HG03432 (cell line): ENCODE measurements at regions not wholly inside any gene's neighbourhood (a gene's known extent, or its start where the extent isn't known, plus 50 kb on each side); places are given as distances from the start of the nearest gene placed in this dataset.
"Not testable (repeated sequence)": the region's sequence is repeated elsewhere in the genome, so short reads cannot be mapped to it uniquely, and the experiment has no call there.

Source experiments
- ATAC-seq: cut with Tn5 transposase; IDR thresholded peaks from one replicate; pipeline ENCODE4 v1.9.1; 2021; ENCODE audit warnings: mild to moderate bottlenecking, moderate library complexity; ENCODE audit not compliant: unreplicated experiment

DNA sequence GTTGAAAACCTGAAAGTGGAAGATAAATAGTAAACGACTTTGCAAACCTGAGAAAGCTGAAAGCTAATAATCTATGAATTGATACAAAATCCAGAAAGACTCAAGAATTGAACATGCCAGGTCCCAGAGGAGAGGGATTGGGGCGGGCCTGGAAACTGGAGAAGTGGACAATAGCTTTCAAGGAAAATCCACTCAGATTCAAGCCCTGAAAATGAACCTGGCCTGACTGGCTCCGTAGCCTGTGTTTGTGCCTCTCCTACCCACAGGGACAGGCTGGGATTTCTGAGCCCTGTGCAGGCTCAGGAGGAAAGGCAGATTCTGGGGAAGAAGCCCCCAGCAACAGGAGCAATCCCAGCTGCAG lies 274.8 kb upstream of the HS6ST1 start:
- no peak for ATAC-seq

DNA sequence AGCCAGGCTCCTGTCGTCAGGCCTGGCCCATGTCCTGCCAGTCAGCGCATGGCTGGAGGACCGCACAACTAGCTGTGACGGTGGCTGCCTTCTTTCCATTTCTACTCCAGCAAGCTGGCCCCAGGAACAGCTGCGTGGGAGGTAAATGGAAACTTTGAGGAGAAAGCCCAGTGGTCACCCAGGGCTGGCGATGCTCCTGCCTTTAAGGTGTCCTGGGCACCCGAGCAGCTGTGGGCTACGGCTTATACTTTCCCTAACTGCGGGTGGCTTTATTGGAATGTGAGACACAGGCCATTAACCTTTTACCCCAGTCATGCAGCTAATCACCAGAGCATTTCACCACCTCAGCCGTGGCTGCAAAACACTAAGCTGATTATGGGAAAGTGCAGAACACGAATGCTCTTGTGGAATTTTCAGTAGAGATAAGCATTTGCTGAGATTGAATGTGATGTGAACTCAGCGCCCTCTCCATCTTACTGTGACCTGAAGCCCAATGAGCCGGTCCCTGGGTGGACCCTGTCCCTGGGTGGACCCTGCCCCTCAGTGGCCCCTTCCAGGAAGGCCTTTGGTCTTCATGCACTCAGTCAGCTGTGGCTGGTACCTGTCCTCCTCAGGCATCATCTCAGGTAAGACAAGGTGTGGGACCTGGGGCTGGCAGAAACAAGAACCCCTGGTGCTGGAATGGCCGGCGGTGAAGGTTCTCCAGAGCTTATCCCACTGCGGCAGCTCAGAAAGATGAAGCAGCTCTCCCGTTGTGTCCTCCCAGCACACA lies 275.4 kb upstream of the HS6ST1 start:
- ATAC-seq = no peak

DNA sequence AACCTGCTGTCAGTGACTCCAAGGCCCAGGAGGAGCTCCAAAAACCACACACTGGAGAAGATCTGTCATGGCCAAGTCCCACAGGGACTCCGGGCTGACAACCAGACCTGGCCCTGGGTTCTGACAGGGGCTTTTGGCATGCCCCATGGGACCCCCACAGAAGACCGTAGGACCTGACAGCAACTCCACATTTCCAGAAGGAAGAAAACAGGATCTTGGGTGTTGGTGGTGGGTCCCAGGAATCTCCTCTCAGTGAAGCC lies 275.9 kb upstream of the HS6ST1 start:
- no peak for ATAC-seq

DNA sequence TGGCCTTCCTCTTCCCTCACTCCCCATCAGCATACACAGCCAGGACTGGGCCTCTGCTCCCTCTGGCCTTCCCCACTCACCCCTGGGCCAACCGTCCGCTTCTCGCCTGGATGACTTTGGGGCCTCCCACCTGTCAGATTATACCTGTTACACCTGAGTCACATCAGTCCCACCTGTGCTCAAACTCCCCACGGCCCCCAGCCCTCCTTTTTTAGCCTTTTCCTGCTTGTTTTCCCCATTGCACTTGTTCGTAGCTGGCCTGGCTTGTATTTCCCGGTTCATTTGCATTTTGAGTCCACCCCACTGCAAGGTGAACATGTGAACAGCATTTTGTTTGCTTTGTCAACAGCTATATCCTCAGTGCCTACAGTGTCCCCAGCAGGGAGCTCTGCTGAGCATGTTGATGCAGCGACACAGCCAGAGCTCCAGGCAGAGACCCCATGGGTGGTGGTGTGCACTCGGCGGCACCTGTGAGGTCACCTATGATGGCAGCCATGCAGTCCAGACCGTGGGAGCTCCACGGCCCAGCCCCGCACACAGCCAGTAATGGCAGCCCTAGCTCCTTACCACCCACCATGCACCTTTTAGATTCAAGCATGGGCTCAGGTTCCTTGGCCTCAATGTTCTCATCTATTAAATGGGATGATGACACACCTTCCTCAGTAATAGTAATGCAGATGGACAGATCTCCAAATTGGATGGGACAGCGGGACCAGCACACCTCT lies 276.4 kb upstream of the HS6ST1 start:
- ATAC-seq = no peak

DNA sequence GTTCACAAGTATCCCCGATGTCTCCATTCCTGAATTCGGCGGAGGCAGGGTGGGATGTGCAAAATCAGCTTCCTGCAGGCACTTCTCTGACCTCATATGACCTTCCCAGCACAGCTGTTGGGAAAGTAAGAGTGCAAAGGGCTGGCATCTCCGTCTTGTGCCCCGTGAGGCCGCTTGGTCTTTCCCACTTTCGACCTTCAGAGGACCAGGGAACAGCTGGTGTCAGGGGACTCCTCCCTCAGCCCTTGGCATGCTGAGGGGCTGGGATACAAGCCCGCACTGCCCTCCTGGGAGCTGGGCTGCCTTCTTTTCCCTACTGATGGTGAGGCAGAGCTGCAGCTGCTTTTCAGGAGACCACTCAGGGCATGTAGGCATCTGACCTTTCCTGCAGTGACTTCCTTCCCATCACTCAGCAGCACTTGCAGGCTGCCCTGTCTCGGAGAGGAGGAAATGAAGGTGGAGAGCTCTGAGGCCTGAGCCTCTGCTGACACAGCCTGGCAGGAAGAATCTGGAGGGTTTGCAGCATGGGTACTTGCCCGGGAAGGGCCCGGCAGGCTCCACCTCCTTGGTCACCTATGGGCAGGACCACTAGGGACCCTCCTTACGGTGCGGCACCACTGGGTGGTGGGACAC lies 277.2 kb upstream of the HS6ST1 start:
- ATAC-seq = no peak

DNA sequence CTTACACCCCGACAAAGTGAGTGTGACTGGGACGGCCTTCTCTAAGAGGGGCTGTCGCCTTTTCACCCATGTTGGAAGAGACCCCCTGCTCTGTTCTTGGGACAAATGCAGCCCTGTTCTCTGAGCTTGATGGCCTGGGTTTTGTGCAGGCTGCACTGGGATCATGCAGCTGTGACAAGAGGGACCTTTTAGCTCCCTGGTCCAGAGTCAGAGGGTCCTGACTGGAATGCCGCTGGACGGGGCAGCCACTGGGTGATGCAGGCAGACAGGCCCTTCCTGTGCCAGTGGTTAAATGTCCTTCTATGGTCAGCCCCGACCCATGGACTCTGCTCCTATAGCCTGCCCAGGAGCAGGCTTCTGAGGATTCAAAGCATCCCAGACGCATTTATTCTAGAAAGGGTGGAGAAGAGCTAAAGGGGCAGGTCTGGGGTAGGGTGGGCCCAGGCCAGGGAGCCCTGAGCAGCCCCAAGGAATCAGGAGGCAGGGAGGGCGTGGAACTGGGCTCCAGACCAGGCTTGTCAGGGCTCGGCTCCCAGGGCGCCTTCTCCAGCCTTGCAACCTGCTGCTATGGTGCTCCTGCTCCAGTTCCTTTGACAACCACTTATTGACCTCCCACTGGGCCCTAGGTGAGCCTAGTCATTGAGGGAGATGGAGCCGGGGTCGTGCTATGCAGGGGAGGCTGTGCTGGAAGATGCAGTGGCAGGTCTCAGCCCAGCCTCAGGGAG lies 277.9 kb upstream of the HS6ST1 start:
- ATAC-seq = no peak

DNA sequence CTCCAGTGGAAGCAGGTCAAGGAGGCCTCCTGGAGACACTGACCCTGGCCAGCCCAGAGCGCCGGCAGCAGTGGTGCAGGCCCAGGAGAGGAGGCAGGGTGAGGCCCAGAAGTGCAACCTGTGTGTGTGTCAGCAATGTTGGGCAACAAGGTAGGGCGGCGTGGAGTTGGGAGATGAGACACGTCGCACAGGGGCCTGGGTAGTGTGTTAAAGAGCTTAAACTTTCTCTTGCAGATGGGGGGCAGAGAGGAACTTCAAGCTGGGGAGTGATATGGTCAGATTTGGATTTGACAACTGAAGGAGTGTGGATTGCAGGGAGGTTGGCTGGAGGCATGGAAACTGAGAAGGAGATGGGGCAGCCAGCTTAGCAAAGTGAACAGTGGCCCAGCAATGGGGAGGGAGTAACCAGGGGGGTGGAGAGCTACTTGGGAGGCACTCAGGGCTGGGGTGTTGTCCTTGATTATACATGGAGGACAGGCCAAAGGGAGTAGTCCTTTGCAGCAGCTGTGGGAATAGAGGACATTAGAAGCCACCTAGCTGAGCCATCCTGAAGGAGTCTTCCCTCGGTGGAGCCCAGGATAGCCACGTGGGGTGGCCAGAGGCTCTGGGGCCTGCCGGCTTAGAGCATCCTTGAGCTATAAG lies 278.6 kb upstream of the HS6ST1 start:
- no peak for ATAC-seq

DNA sequence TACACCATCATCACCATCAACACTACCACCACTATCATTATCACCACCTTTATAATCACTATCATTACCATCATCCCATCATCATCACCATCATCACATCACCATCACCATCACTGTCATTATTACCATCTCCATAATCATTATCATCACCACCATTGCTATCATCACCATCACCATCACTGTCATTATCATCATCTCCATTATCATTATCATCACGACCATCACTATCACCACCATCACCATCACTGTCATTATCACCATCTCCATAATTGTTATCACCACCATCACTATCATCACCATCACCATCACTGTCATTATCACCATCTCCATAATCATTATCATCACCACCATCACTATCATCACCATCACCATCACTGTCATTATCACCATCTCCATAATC lies 279.6 kb upstream of the HS6ST1 start:
- not testable (repeated sequence) for ATAC-seq

DNA sequence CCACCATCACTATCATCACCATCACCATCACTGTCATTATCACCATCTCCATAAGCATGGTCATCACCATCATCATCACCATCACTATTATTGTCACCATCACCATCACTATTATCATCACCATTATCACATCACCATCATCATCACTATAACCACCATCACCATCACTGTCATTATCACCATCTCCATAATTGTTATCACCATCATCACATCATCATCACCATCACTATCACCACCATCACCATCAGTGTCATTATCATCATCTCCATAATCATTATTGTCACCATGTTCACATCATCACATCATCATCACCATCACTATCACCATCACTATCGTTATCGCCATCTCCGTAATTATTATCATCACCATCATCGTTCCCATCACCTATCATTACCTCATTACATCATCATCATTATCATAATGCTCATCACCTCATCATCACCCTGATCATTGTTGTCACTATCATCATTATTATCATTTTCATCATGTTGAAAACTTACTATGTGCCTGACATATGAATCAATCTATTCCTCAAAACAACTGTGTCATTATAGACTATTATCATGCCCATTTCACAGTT lies 280.3 kb upstream of the HS6ST1 start:
- no peak for ATAC-seq

DNA sequence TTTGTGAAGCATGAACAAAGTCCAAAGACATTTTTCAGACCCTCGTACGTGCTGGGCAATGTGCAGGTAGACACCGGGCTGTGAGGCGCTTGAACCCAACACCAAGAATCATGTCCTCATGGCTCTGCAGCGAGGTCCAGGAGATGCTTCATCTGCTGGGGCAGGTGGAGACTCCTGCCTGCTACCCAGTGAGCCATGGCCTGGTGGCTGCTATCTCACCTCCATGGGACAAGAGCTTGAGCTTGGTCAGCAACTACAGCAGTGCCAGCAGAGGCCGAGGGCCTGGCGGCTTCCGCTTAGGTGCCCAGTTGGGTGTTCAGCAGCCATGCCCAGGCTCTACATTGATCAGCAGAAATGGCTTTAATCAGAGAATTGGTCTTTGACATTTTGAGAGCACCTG lies 281.0 kb upstream of the HS6ST1 start:
- ATAC-seq = no peak

DNA sequence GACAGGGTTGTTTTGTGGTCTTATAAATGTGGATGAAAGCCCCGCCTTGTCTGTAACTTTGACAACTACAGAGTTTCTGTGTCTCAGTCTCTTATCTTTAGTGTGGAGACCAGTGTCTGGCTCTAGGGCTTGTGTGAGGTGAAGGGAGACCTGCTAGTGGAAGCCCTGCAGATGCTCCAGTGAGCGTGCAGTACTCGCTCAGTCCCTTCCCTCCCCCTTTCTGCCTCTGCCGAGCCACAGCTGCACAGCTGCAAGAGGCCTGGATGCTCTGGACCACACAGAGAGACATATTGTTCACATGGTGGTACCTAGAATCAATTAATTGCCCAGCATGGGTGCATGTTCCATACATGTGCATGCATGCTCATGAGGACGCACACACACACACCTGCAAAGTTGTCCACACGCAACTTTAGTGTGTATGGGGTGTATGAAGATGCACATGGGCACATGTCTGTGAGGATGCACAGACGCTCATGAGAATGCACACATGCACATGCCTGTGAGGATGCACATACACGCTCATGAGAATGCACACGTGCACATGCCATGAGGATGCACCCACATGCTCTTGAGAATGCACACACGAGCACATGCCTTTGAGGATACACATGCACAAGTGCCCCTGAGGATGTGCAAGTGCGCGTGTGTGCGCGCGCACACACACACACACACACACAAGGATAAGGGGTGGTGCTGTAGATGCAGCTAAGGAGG lies 282.1 kb upstream of the HS6ST1 start:
- ATAC-seq = no peak

DNA sequence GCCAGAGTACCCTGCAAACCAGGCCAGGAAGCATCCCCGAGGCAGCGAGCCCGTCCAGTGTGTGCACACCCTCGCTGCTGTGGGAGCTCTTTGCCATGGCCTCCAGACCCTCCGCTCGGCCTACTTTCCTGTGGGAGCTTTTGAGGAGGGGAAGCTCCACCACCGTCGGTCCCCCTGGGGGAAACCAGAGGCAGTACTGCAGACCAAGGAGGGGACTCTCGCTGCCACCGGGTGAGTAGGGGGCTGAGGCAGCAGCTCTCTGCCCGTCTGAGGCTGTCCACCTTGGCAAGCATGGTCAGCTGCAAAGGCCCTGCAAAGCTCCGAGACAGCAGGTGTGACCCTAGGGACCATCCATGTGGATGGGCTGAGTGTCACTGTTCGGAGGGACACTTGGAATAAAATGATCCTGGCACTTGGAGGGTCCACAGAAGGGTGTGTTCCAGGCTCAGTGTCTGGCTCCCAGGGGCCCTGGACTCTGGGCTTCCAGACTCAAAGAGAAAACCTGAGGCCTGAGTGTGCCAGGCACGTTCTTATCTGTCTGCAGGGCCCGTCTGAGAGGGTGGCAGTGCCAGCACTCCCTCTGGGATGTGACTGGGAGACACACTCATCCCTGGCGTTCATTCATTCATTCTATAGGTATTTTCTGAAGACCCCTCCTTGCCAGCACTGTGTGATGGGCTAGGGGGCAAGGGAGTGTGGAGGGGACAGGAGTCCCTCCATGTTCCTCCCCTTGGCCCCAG lies 282.8 kb upstream of the HS6ST1 start:
- no peak for ATAC-seq

DNA sequence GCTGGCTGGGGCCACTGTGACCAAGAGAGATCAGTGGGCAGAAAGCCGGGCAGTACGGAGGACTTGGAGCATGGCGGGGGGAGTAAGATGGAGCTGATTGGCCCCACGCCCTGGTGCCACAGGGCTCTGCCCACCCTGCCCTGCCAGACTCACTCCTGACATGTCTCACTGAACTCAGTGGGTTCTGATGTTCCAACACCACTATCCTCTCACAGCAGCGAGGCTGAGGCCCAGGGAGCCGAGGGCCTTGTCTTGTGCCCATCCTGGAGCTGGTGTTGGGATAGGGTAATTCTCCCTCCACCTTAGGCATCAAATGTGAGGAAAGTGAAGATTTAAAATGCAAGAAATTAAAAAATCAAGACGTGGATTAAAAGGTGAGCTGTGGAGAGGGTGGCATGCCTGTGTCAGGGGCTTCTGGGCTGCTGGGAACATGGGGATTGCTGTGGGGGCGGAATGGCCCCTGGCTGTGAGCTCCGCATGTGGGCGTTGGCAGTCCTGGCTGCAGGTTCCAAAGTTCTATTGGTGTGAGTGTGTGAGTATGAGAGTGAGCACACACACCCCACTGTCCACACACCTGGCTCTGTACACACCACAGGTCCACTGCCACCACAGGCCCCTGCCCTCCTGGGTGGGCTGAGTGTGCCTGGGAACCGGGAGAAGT lies 283.5 kb upstream of the HS6ST1 start:
- ATAC-seq = no peak

DNA sequence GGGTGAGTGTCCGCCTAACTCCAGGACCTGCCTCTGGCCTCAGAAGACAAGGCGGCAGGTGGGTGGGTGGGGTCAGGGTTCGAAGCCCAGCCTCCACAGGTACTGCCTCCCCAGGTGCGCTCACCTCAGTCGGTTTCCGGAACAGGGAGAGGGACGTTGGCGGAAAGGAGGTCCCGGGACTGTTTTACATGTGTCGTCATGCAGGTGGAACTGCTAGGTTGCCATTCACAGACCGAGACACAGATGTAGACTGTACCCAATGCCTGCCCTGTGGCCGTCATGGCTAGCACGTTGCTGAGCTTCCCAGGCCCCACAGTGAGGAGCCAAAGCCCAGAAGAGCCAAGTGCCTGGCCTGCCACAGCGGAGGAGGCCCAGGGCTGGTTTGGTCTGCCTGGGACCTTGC lies 284.0 kb upstream of the HS6ST1 start:
- ATAC-seq = no peak

DNA sequence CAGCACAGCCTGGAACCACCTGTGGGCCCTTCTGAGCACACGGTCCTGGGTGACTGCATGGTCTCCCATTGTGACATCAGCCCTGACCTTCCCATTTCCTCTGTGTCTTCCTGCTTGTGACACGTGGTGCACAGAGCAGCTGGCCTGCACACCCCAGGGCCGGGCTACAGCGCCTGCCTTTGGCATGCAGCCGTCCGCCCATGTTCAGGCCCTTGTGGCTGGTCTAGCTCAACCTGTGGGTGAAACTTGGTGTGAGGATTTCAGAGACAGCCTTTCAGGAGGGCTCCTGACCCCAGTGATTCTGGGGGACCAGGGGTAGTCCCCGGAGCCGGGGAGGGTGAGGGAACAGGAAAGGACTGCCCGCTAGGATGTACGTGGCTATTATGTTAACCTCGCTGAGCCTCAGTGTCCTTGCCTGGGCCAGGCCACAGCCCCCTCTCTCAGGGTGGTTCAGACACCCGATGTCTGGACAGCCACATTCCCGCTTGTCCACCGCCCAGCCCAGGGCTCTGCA lies 284.8 kb upstream of the HS6ST1 start:
- no peak for ATAC-seq

DNA sequence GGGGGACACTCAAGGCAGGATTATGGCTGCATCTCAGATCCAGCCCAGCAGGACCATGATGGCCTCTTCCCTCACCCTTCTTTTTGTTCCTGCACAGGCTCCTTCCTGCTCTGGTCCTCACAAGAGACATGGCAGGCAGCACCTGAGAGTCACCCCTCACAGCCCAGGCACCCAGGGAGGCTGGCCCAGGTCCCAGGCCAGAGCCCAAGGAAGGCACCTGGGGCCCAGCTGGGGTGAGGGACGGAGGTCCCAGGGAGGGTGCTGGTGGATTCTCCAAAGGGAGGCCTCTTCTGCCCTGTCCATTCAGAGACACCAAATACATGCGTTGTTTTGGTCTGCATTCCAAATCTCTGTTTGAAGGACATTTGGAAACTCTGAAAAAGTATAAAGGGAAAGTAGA lies 285.4 kb upstream of the HS6ST1 start:
- no peak for ATAC-seq

DNA sequence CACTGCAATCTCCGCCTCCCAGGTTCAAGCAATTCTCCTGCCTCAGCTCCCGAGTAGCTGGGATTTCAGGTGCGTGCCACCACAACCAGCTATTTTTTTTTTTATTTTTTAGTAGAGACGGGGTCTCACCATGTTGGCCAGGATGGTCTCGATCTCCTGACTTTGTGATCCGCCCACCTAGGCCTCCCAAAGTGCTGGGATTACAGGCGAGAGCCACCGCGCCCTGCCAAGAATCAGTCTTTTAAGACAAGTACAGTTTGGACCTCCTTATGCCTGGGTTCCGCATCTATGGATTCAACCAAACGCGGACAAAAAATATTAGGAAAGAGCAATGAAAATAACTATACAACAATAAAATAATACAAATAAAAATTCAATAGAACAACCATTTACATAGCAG lies 285.9 kb upstream of the HS6ST1 start:
- not testable (repeated sequence) for ATAC-seq

DNA sequence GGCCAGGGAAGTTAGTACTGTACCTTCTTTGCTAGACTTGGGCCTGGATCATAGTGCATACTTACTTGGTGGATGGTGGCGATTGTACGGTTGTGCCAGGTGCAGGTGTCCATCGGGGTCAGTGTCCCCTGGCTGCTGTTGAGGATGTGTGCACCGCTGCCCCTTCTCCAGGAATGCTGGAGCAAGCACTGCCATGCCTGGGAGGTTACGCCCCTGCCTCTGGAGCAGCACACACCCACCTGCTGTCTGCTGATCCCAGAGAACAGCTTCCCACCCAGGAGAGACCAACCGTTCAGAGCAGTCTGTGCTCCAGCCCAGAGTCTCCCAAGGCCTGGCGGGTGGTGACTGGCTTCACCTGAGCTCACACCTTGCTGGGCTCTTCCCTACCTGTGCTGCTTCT lies 286.8 kb upstream of the HS6ST1 start:
- no peak for ATAC-seq

DNA sequence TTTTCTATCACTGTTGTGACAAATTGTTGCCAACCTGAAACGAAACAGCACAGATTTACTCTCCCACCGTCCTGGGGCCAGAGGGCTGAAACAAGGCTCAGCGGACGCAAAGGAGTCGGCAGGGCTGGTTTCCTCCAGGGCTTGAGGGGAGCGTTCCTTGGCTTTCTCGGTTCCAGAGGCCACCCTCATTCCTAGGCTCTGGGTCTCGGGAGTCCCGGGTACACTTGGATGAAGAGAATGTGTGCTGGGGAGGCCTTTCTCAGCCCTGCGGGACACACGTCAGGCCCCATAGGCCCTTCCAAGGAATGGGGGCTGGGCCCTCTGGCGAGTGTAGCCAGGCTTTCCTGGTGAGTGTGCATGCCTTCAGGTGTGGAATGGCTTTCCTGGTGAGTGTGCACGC lies 287.3 kb upstream of the HS6ST1 start:
- ATAC-seq = no peak
